ENCODE measurements at regions not wholly inside any gene's neighbourhood (a gene's known extent, or its start where the extent isn't known, plus 50 kb on each side); places are given as distances from the start of the nearest gene placed in this dataset.

DNA sequence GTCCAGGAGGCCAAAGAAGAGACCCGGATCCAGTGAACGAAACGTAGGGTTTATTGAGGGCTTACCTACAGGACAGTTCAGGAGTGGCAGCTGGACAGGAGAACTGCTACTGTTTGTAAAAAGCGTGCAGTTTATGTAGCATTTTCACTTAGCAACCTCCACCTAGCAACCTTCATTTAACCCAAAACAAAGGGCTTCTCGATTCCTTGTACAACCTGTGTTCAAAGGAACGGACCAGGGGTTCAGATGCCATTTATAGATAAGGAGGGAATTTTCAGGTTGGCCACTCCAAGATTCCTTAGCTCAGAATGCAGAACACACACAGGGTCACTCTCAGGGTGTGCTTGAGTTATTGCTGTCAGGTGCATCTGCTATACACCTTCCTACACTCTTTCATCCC is 65.1 kb upstream of the YWHAQ start:
- no peak for TF ChIP-seq EZH2phosphoT487 (IDR thresholded peaks at IDR 0.05; ENCODE audit: borderline replicate concordance)
- TF ChIP-seq, protein P1, sequence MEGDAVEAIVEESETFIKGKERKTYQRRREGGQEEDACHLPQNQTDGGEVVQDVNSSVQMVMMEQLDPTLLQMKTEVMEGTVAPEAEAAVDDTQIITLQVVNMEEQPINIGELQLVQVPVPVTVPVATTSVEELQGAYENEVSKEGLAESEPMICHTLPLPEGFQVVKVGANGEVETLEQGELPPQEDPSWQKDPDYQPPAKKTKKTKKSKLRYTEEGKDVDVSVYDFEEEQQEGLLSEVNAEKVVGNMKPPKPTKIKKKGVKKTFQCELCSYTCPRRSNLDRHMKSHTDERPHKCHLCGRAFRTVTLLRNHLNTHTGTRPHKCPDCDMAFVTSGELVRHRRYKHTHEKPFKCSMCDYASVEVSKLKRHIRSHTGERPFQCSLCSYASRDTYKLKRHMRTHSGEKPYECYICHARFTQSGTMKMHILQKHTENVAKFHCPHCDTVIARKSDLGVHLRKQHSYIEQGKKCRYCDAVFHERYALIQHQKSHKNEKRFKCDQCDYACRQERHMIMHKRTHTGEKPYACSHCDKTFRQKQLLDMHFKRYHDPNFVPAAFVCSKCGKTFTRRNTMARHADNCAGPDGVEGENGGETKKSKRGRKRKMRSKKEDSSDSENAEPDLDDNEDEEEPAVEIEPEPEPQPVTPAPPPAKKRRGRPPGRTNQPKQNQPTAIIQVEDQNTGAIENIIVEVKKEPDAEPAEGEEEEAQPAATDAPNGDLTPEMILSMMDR (conservative IDR thresholded peaks at IDR 0.05; ENCODE audit: low read length), result no peak
- H3K9me3 ChIP-seq (ENCODE audit: insufficient read depth, low read depth, low read length), result no peaks in the 10 kb centered on the region
- no peak overlapping the region for H2AFZ ChIP-seq (ENCODE audit: low read length)
- no peaks in the 10 kb centered on the region for H3K36me3 ChIP-seq (ENCODE audit: insufficient read depth, low read length)
- no peaks in the 10 kb centered on the region for H3K27me3 ChIP-seq (ENCODE audit: insufficient read depth, low read length, poor library complexity, severe bottlenecking)
- no peaks in the 10 kb centered on the region for H3K4me1 ChIP-seq (ENCODE audit: insufficient read depth, low read length, poor library complexity, severe bottlenecking)
- H3K79me2 ChIP-seq (ENCODE audit: insufficient read depth, low read length), result no peaks in the 10 kb centered on the region
- H3F3A ChIP-seq (ENCODE audit: low read depth), result no peaks in the 10 kb centered on the region
- H3K9me2 ChIP-seq (replicated peaks; ENCODE audit: low read depth, low read length), result no peaks in the 10 kb centered on the region
- no peaks in the 10 kb centered on the region for H4K20me1 ChIP-seq (ENCODE audit: insufficient read depth, low read length, poor library complexity, severe bottlenecking)
- H3K9ac ChIP-seq (ENCODE audit: low read depth, low read length, poor library complexity, severe bottlenecking), result no peak overlapping the region
- H3K4me2 ChIP-seq (ENCODE audit: low read depth, low read length, poor library complexity, severe bottlenecking), result no peak overlapping the region
- H3K4me3 ChIP-seq (ENCODE audit: low read length, poor library complexity, severe bottlenecking), result no peak overlapping the region

DNA sequence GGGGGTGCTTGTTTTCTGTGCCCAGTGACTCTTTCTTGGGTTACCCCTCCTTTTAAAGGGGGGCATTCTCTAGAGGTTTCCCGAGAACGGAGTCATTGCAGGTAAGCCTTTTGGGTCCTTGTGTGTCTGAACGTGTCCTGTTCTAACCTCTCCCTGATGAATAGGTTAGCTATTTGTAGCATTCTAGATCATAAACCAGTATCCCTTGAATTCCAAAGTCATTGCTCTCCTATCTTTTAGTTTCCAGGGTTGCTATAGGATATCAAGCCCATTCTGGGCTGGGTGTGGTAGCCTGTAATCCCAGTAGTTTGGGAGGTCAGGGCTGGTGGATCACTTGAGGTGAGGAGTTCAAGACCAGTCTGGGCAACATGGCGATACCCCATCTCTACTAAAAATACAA is 65.9 kb upstream of the YWHAQ start:
- no peak overlapping the region for H2AFZ ChIP-seq (ENCODE audit: low read length)
- H4K20me1 ChIP-seq (ENCODE audit: insufficient read depth, low read length, poor library complexity, severe bottlenecking), result no peaks in the 10 kb centered on the region
- no peak overlapping the region for H3K4me2 ChIP-seq (ENCODE audit: low read depth, low read length, poor library complexity, severe bottlenecking)
- TF ChIP-seq EZH2phosphoT487 (IDR thresholded peaks at IDR 0.05; ENCODE audit: borderline replicate concordance), result no peak
- TF ChIP-seq, protein P1 (conservative IDR thresholded peaks at IDR 0.05; ENCODE audit: low read length), result no peak
- H3K36me3 ChIP-seq (ENCODE audit: insufficient read depth, low read length), result no peaks in the 10 kb centered on the region
- H3K27me3 ChIP-seq (ENCODE audit: insufficient read depth, low read length, poor library complexity, severe bottlenecking), result no peaks in the 10 kb centered on the region
- H3K4me1 ChIP-seq (ENCODE audit: insufficient read depth, low read length, poor library complexity, severe bottlenecking), result no peaks in the 10 kb centered on the region
- H3K9me3 ChIP-seq (ENCODE audit: insufficient read depth, low read depth, low read length), result no peaks in the 10 kb centered on the region
- H3K9ac ChIP-seq (ENCODE audit: low read depth, low read length, poor library complexity, severe bottlenecking), result no peak overlapping the region
- H3K79me2 ChIP-seq (ENCODE audit: insufficient read depth, low read length), result no peaks in the 10 kb centered on the region
- no peaks in the 10 kb centered on the region for H3K9me2 ChIP-seq (replicated peaks; ENCODE audit: low read depth, low read length)
- no peaks in the 10 kb centered on the region for H3F3A ChIP-seq (ENCODE audit: low read depth)
- H3K4me3 ChIP-seq (ENCODE audit: low read length, poor library complexity, severe bottlenecking), result no peak overlapping the region

DNA sequence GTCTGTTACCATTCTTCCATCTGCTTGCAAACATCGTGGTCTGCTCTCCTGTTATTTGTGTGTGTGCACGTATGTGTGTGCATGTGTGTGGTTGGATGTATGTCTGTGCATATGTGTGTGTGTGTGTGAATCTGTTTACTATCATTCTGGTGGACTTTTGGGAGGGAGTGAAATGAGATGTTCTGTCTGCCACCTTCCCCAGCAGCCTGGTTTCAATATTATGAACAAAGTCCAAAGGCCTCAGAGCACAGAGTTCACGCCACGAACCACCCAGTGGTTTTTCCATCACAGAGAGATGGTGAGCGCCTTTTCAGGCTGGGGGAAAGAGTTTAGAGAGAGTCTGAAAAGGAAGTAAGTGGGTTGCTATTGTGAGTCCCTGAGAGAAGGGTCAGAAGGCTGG is 67.1 kb upstream of the YWHAQ start:
- Histone ChIP-seq H3K4me3 (ENCODE audit: low read length, poor library complexity, severe bottlenecking) (no peak overlapping the region), H2AFZ (ENCODE audit: low read length) (no peak overlapping the region), H3K79me2 (ENCODE audit: insufficient read depth, low read length) (no peaks in the 10 kb centered on the region), H3K9ac (ENCODE audit: low read depth, low read length, poor library complexity, severe bottlenecking) (no peak overlapping the region), H3K4me1 (ENCODE audit: insufficient read depth, low read length, poor library complexity, severe bottlenecking) (peaks cover 9% of the 10 kb centered on the region), H3K9me3 (ENCODE audit: insufficient read depth, low read depth, low read length) (no peaks in the 10 kb centered on the region), H3K9me2 (replicated peaks; ENCODE audit: low read depth, low read length) (no peaks in the 10 kb centered on the region), H3K27me3 (ENCODE audit: insufficient read depth, low read length, poor library complexity, severe bottlenecking) (no peaks in the 10 kb centered on the region), H3K4me2 (ENCODE audit: low read depth, low read length, poor library complexity, severe bottlenecking) (no peak overlapping the region), H3F3A (ENCODE audit: low read depth) (no peaks in the 10 kb centered on the region), H3K36me3 (ENCODE audit: insufficient read depth, low read length) (no peaks in the 10 kb centered on the region), H4K20me1 (ENCODE audit: insufficient read depth, low read length, poor library complexity, severe bottlenecking) (no peaks in the 10 kb centered on the region)
- TF ChIP-seq, protein P1 (conservative IDR thresholded peaks at IDR 0.05; ENCODE audit: low read length), result no peak
- TF ChIP-seq EZH2phosphoT487 (IDR thresholded peaks at IDR 0.05; ENCODE audit: borderline replicate concordance), result no peak
